ENCODE measurements at regions not wholly inside any gene's neighbourhood (a gene's known extent, or its start where the extent isn't known, plus 50 kb on each side); places are given as distances from the start of the nearest gene placed in this dataset.
"Not testable (repeated sequence)": the region's sequence is repeated elsewhere in the genome, so short reads cannot be mapped to it uniquely, and the experiment has no call there.

DNA sequence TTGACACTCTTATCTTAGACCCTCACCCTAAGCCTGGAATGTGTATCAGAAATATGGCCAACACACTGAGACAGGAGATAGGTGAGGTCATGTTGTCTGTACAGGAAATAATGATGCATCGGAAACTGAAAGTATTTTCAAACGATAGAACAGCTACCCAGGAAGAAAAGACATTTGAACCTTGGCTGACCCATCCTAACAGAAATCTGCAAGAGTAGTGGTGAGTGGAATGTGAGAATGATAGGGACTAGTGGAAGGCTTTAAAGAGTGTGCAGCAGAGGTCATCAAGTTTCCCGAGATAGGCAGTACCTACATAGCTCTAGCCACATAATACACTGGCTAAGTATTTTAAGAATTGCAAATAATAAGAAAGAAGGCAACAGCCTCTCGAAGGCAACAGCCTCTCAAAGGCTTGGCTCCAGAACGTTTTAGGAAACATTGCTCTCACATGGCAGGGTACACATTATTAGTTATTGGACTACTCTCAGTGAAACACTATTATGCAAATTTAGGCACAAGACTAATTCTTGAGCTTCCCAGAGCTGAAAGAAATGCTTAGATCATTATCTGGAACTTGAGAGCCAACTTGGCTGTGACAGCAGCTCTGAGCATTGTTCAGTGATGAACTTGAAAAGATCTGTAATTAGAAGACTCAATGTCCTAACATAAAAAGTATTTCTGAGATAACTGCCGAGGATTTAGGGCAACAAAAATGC lies 133.1 kb upstream of the FBXL7 start:
- peak overlapping the region; percentile 54 for H3K4me2 ChIP-seq (ENCODE audit: unreplicated experiment)
- no peaks in the 10 kb centered on the region for H3K9me2 ChIP-seq (ENCODE audit: insufficient read depth)
- WGBS, 2 experiments (ENCODE audit: low coverage in 1 of 2, low lambda C conversion rate in 2 of 2, missing lambda C conversion rate in 2 of 2), result 1 to 5% methylated on average over 6 of the region's 6 CpGs
- no peaks in the 10 kb centered on the region for H4K20me1 ChIP-seq (ENCODE audit: insufficient read depth)
- no peaks in the 10 kb centered on the region for H3K79me2 ChIP-seq (ENCODE audit: insufficient read depth)
- no peaks in the 10 kb centered on the region for H3F3A ChIP-seq (ENCODE audit: insufficient read depth)
- no peak overlapping the region for H3K4me3 ChIP-seq
- no peaks in the 10 kb centered on the region for H3K9me3 ChIP-seq (ENCODE audit: low read depth)
- H3K9ac ChIP-seq, result no peak overlapping the region
- H3K4me1 ChIP-seq (ENCODE audit: insufficient read depth), result no peaks in the 10 kb centered on the region
- H3K36me3 ChIP-seq (ENCODE audit: low read depth), result no peaks in the 10 kb centered on the region
- H3K27me3 ChIP-seq (replicated peaks; ENCODE audit: insufficient read depth), result no peaks in the 10 kb centered on the region
- DNase-seq, result peak; percentile 23
- no peak overlapping the region for H2AFZ ChIP-seq
- TF ChIP-seq EZH2phosphoT487 (IDR thresholded peaks at IDR 0.05; ENCODE audit: insufficient read depth, low read depth), result no peak
- TF ChIP-seq EZH2 (IDR thresholded peaks at IDR 0.05; ENCODE audit: insufficient read depth, poor library complexity, severe bottlenecking), result no peak
- in situ Hi-C loops (cut with MboI), result no loop called here
- no peak overlapping the region for H3K27ac ChIP-seq

DNA sequence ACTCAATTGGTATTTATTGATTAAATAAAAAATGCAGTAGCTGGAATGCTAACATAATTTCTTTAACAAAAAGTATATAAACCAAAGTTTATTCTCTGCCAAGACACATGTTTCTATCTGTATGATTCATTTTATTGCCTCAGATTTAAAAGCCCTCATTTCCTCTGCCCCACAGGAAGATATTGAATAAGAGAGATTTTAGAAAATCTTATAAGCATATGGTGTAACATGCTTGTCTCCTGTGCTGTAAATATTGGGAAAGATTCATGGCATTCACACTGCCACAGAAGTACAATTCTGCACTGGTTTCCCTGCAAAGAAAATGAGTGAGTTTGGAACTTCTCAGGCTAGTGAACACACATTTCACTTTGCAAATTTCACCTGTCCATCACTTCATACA lies 134.9 kb upstream of the FBXL7 start:
- no peaks in the 10 kb centered on the region for H4K20me1 ChIP-seq (ENCODE audit: insufficient read depth)
- H3F3A ChIP-seq (ENCODE audit: insufficient read depth), result no peaks in the 10 kb centered on the region
- no peaks in the 10 kb centered on the region for H3K27me3 ChIP-seq (replicated peaks; ENCODE audit: insufficient read depth)
- peak; percentile 34 for DNase-seq
- H3K4me2 ChIP-seq (ENCODE audit: unreplicated experiment), result no peak overlapping the region
- no peaks in the 10 kb centered on the region for H3K9me3 ChIP-seq (ENCODE audit: low read depth)
- no peak overlapping the region for H3K27ac ChIP-seq
- TF ChIP-seq EZH2 (IDR thresholded peaks at IDR 0.05; ENCODE audit: insufficient read depth, poor library complexity, severe bottlenecking) (no peak), EZH2phosphoT487 (IDR thresholded peaks at IDR 0.05; ENCODE audit: insufficient read depth, low read depth) (no peak)
- H3K9me2 ChIP-seq (ENCODE audit: insufficient read depth), result no peaks in the 10 kb centered on the region
- in situ Hi-C loops (cut with MboI), result no loop called here
- no peak overlapping the region for H3K4me3 ChIP-seq
- no peaks in the 10 kb centered on the region for H3K79me2 ChIP-seq (ENCODE audit: insufficient read depth)
- no peak overlapping the region for H3K9ac ChIP-seq
- H3K4me1 ChIP-seq (ENCODE audit: insufficient read depth), result no peaks in the 10 kb centered on the region
- no peaks in the 10 kb centered on the region for H3K36me3 ChIP-seq (ENCODE audit: low read depth)
- H2AFZ ChIP-seq, result no peak overlapping the region

DNA sequence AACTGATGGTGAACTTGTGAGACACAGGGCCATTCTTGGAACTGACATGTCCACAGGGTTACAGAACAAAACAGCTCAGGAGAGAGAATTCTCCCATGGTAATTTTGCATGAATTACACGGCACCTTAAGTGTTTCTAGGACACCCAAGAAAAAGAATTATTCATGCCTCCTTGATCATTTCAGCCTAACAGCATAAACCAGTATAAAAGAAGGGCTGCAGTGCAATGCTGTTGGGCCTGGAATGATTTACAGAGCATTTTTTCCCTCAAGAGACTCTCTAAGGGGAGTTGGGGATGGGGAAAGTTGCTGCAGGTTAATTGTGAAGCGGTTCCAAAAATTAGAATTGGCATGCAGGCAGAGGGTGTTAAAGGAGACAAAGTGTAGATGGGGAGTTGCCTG lies 136.4 kb upstream of the FBXL7 start:
- DNase-seq, result no peak

DNA sequence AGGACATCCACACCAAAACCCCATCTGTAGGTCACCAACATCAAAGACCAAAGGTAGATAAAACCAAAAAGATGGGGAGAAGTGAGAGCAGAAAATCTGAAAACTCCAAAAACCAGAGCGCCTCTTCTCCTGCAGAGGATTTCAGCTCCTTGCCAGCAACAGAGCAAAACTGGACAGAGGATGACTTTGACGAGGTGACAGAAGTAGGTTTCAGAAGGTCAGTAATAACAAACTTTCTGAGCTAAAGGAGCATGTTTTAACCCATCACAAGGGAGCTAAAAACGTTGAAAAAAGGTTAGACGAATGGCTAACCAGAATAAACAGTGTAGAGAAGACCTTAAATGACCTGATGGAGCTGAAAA lies 142.9 kb upstream of the FBXL7 start:
- H4K20me1 ChIP-seq (ENCODE audit: insufficient read depth); H3K4me3 ChIP-seq; H3K4me2 ChIP-seq (ENCODE audit: unreplicated experiment); H3K9me3 ChIP-seq (ENCODE audit: low read depth); H3K9me2 ChIP-seq (ENCODE audit: insufficient read depth); H2AFZ ChIP-seq; H3K27me3 ChIP-seq (replicated peaks; ENCODE audit: insufficient read depth); H3K36me3 ChIP-seq (ENCODE audit: low read depth); DNase-seq; H3K9ac ChIP-seq; H3K4me1 ChIP-seq (ENCODE audit: insufficient read depth); H3K79me2 ChIP-seq (ENCODE audit: insufficient read depth); H3K27ac ChIP-seq; in situ Hi-C loops (cut with MboI); H3F3A ChIP-seq (ENCODE audit: insufficient read depth): not testable (repeated sequence)
- 34 to 35% methylated on average over 4 of the region's 4 CpGs for WGBS, 2 experiments (ENCODE audit: low coverage in 1 of 2, low lambda C conversion rate in 2 of 2, missing lambda C conversion rate in 2 of 2)

More for the DNA sequence above, 136.4 kb upstream of the FBXL7 start:
- H3K79me2 ChIP-seq (ENCODE audit: insufficient read depth), result no peaks in the 10 kb centered on the region
- no peak overlapping the region for H3K9ac ChIP-seq
- no peaks in the 10 kb centered on the region for H3F3A ChIP-seq (ENCODE audit: insufficient read depth)
- no peaks in the 10 kb centered on the region for H3K4me1 ChIP-seq (ENCODE audit: insufficient read depth)
- WGBS, 2 experiments (ENCODE audit: low coverage in 1 of 2, low lambda C conversion rate in 2 of 2, missing lambda C conversion rate in 2 of 2), result 49 to 53% methylated on average over 2 of the region's 2 CpGs
- no peaks in the 10 kb centered on the region for H4K20me1 ChIP-seq (ENCODE audit: insufficient read depth)
- no peak overlapping the region for H2AFZ ChIP-seq
- H3K4me3 ChIP-seq, result no peak overlapping the region
- TF ChIP-seq EZH2phosphoT487 (IDR thresholded peaks at IDR 0.05; ENCODE audit: insufficient read depth, low read depth) (no peak), EZH2 (IDR thresholded peaks at IDR 0.05; ENCODE audit: insufficient read depth, poor library complexity, severe bottlenecking) (no peak)
- H3K9me2 ChIP-seq (ENCODE audit: insufficient read depth), result no peaks in the 10 kb centered on the region
- H3K27ac ChIP-seq, result no peak overlapping the region
- H3K27me3 ChIP-seq (replicated peaks; ENCODE audit: insufficient read depth), result no peaks in the 10 kb centered on the region; the same call in 1 of the 2 replicates
- in situ Hi-C loops (cut with MboI), result no loop called here
- H3K4me2 ChIP-seq (ENCODE audit: unreplicated experiment), result no peak overlapping the region
- H3K9me3 ChIP-seq (ENCODE audit: low read depth), result no peaks in the 10 kb centered on the region
- no peaks in the 10 kb centered on the region for H3K36me3 ChIP-seq (ENCODE audit: low read depth)

DNA sequence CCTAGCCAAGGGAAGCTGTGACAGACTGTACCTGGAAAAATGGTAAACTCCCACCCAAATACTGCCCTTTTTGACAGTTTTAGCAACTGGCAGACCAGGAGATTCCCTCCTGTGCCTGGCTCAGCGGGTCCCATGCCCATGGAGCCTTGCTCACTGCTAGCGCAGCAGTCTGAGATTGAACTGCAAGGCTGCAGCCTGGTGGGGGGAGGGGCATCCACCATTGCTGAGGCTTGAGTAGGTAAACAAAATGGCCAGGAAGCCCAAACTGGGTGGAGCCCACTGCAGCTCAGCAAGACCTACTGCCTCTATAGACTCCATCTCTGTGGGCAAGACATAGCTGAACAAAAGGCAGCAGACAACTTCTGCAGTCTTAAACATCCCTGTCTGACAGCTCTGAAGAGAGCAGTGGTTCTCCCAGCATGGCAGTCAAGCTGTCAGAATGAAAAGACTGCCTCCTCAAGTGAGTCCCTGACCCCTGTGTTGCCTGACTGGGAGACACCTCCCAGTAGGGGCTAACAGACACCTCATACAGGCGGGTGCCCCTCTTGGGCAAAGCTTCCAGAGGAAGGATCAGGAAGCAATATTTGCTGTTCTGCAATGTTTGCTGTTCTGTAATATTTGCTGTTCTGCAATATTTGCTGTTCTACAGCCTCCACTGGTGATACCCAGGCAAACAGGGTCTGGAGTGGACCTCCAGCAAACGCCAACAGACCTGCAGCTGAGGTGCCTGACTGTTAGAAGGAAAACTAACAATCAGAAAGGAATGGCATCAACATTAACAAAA lies 143.5 kb upstream of the FBXL7 start:
- H3K27ac ChIP-seq; in situ Hi-C loops (cut with MboI): not testable (repeated sequence)
- 50 to 51% methylated on average over 4 of the region's 4 CpGs for WGBS, 2 experiments (ENCODE audit: low coverage in 1 of 2, low lambda C conversion rate in 2 of 2, missing lambda C conversion rate in 2 of 2)

More for the DNA sequence above, 143.5 kb upstream of the FBXL7 start:
- H3K79me2 ChIP-seq (ENCODE audit: insufficient read depth); H3K9ac ChIP-seq; H3K4me1 ChIP-seq (ENCODE audit: insufficient read depth); H3K27me3 ChIP-seq (replicated peaks; ENCODE audit: insufficient read depth); H3K36me3 ChIP-seq (ENCODE audit: low read depth); H3K4me3 ChIP-seq; H3K4me2 ChIP-seq (ENCODE audit: unreplicated experiment); H3K9me3 ChIP-seq (ENCODE audit: low read depth); H3K9me2 ChIP-seq (ENCODE audit: insufficient read depth); H3F3A ChIP-seq (ENCODE audit: insufficient read depth); H4K20me1 ChIP-seq (ENCODE audit: insufficient read depth); H2AFZ ChIP-seq; DNase-seq: not testable (repeated sequence)
